Common myeloid progenitor, CD34-positive (primary cell): ENCODE measurements at regions not wholly inside any gene's neighbourhood (a gene's known extent, or its start where the extent isn't known, plus 50 kb on each side); places are given as distances from the start of the nearest gene placed in this dataset.

Source experiments
- CTCF ChIA-PET: fragments of 350-600 bp; sonication (Branson Sonifier 250); formaldehyde crosslinking; loops from one replicate; lab custom pipeline; 2021; ENCODE audit warnings: antibody characterized with exemption; lab: Charles Lee
- POLR2A ChIA-PET: fragments of 350-600 bp; sonication (Branson Sonifier 250); formaldehyde crosslinking; loops from one replicate; lab custom pipeline; 2021; ENCODE audit warnings: antibody characterized with exemption; lab: Charles Lee
- DNase-seq, 3 donors: peaks; one replicate each; pipeline versions ENCODE4 v3.0.0 to v3.0.0-alpha.2; 2013
- H3K27ac ChIP-seq, 2 experiments: 1 replicate in 1 of 2; 2 replicates in 1 of 2; pipeline ENCODE4 v1.7.0; 2013; ENCODE audit warnings: inconsistent platforms in 2 of 2, low read length in 2 of 2, mild to moderate bottlenecking in 2 of 2, low read depth in 1 of 2, moderate library complexity in 1 of 2; ENCODE audit not compliant: severe bottlenecking in 2 of 2, insufficient read depth in 1 of 2, poor library complexity in 1 of 2
- H3K27me3 ChIP-seq, 5 experiments: replicated peaks in 2 of 5; 1 replicate in 3 of 5; 2 replicates in 2 of 5; pipeline versions ENCODE4 v1.6.1 to v1.7.0; 2013; ENCODE audit warnings: low read length in 4 of 5, mild to moderate bottlenecking in 2 of 5, moderate library complexity in 2 of 5, inconsistent platforms in 1 of 5; ENCODE audit not compliant: insufficient read depth in 5 of 5, control insufficient read depth in 4 of 5
- H3K36me3 ChIP-seq, 4 experiments: 1 replicate in 2 of 4; 2 replicates in 2 of 4; pipeline versions ENCODE4 v1.6.1 to v1.7.0; 2013; ENCODE audit warnings: low read length in 3 of 4, control low read depth in 1 of 4, mild to moderate bottlenecking in 1 of 4; ENCODE audit not compliant: control insufficient read depth in 4 of 4, insufficient read depth in 4 of 4
- H3K4me1 ChIP-seq, 4 experiments: 1 replicate in 3 of 4; 2 replicates in 1 of 4; pipeline versions ENCODE4 v1.6.1 to v1.7.1; 2013; ENCODE audit warnings: low read length in 3 of 4, mild to moderate bottlenecking in 3 of 4, control low read depth in 1 of 4, inconsistent platforms in 1 of 4, moderate library complexity in 1 of 4; ENCODE audit not compliant: control insufficient read depth in 4 of 4, insufficient read depth in 4 of 4; ENCODE audit errors: control extremely low read depth in 1 of 4
- H3K4me3 ChIP-seq, 7 experiments: 1 replicate in 4 of 7; 2 replicates in 3 of 7; pipeline versions ENCODE4 v1.5.1 to v1.7.0; 2013; ENCODE audit warnings: mild to moderate bottlenecking in 7 of 7, low read length in 6 of 7, moderate library complexity in 6 of 7, inconsistent platforms in 2 of 7, low read depth in 2 of 7, control low read depth in 1 of 7; ENCODE audit not compliant: insufficient read depth in 4 of 7, control insufficient read depth in 1 of 7; ENCODE audit errors: extremely low read depth in 1 of 7
- H3K9me3 ChIP-seq, 5 experiments: 1 replicate in 4 of 5; 2 replicates in 1 of 5; pipeline versions ENCODE4 v1.6.1 to v1.7.1; 2013; ENCODE audit warnings: low read length in 4 of 5, mild to moderate bottlenecking in 2 of 5, inconsistent platforms in 1 of 5, low read depth in 1 of 5, moderate library complexity in 1 of 5; ENCODE audit not compliant: control insufficient read depth in 4 of 5, insufficient read depth in 2 of 5; ENCODE audit errors: control extremely low read depth in 1 of 5
- WGBS: methylation state at CpG from one replicate; pipeline ENCODE4 v1.1.5; 2013; ENCODE audit not compliant: insufficient coverage; 5-methylcytosine and 5-hydroxymethylcytosine counted together

GRCh38 chr6:121020656-121021055 is 313.6 kb downstream of the TBC1D32 start:
- H3K27ac ChIP-seq: no peak overlapping the region
- H3K4me3 ChIP-seq: no peak overlapping the region
- no peaks in the 10 kb centered on the region for H3K27me3 ChIP-seq
- ChIA-PET CTCF (no interaction called here), POLR2A (no interaction called here)
- DNase-seq: no peak
- no peaks in the 10 kb centered on the region for H3K4me1 ChIP-seq
- H3K9me3 ChIP-seq: no peaks in the 10 kb centered on the region
- H3K36me3 ChIP-seq: no peaks in the 10 kb centered on the region

GRCh38 chr6:121008553-121008952 is 325.7 kb downstream of the TBC1D32 start:
- Histone ChIP-seq H3K4me3 (no peak overlapping the region), H3K9me3 (peaks cover 0 to 2% (median 0%) of the 10 kb centered on the region in 5 experiments), H3K4me1 (no peaks in the 10 kb centered on the region), H3K36me3 (no peaks in the 10 kb centered on the region), H3K27me3 (no peaks in the 10 kb centered on the region), H3K27ac (no peak overlapping the region)
- CTCF ChIA-PET: no interaction called here
- POLR2A ChIA-PET: no interaction called here
- no peak for DNase-seq

GRCh38 chr6:121006024-121006423 is 328.3 kb downstream of the TBC1D32 start:
- no CpG with 5 or more reads among the region's 2 CpGs for WGBS
- Histone ChIP-seq H3K27ac (no peak overlapping the region), H3K4me1 (no peaks in the 10 kb centered on the region), H3K36me3 (no peaks in the 10 kb centered on the region), H3K4me3 (no peak overlapping the region), H3K9me3 (peaks cover 0 to 3% (median 1%) of the 10 kb centered on the region in 5 experiments), H3K27me3 (no peaks in the 10 kb centered on the region)
- DNase-seq: no peak
- ChIA-PET POLR2A (no interaction called here), CTCF (no interaction called here)

- H3K4me1 ChIP-seq: peaks cover 0 to 11% (median 4%) of the 10 kb centered on the region in 4 experiments
- no peaks in the 10 kb centered on the region for H3K27me3 ChIP-seq
- no peak overlapping the region for H3K27ac ChIP-seq
- no peaks in the 10 kb centered on the region for H3K36me3 ChIP-seq
- WGBS: no CpG with 5 or more reads among the region's 5 CpGs
- H3K4me3 ChIP-seq: peak overlapping the region in 1 of 7 experiments; percentile 28
- DNase-seq: peak in 1 of 3 donors; percentile 4
- ChIA-PET CTCF (no interaction called here), POLR2A (no interaction called here)
- H3K9me3 ChIP-seq: peaks cover 0 to 3% (median 1%) of the 10 kb centered on the region in 5 experiments
Observed at GRCh38 chr6:121000381-121000780, 333.9 kb downstream of the TBC1D32 start.

GRCh38 chr6:120996340-120996739 is 337.9 kb downstream of the TBC1D32 start:
- POLR2A ChIA-PET: interaction anchor here (0.6 kb wide), 1 partner anchor 608 kb away, joined by 3 read pairs; no protein-coding TSS in a partner anchor
- peaks cover 0 to 11% (median 4%) of the 10 kb centered on the region in 4 experiments for H3K4me1 ChIP-seq
- H3K9me3 ChIP-seq: no peaks in the 10 kb centered on the region
- H3K4me3 ChIP-seq: no peak overlapping the region
- no peaks in the 10 kb centered on the region for H3K27me3 ChIP-seq
- DNase-seq: no peak
- CTCF ChIA-PET: no interaction called here
- no peak overlapping the region for H3K27ac ChIP-seq
- no peaks in the 10 kb centered on the region for H3K36me3 ChIP-seq
- 83% methylated on average over 2 of the region's 5 CpGs for WGBS

- 96% methylated on average over 3 of the region's 4 CpGs for WGBS
Observed at GRCh38 chr6:120994573-120994967, 339.7 kb downstream of the TBC1D32 start.

GRCh38 chr6:120993929-120994572 is 340.2 kb downstream of the TBC1D32 start:
- Histone ChIP-seq H3K9me3 (no peaks in the 10 kb centered on the region), H3K27ac (no peak overlapping the region), H3K4me3 (no peak overlapping the region), H3K36me3 (no peaks in the 10 kb centered on the region), H3K4me1 (peaks cover 0 to 3% (median 0%) of the 10 kb centered on the region in 4 experiments), H3K27me3 (no peaks in the 10 kb centered on the region)
- POLR2A ChIA-PET: no interaction called here
- CTCF ChIA-PET: no interaction called here
- no CpG with 5 or more reads among the region's 2 CpGs for WGBS
- no peak for DNase-seq

More at GRCh38 chr6:120994573-120994967, 339.7 kb downstream of the TBC1D32 start:
- no peaks in the 10 kb centered on the region for H3K27me3 ChIP-seq
- POLR2A ChIA-PET: no interaction called here
- no peaks in the 10 kb centered on the region for H3K36me3 ChIP-seq
- CTCF ChIA-PET: no interaction called here
- no peak for DNase-seq
- no peaks in the 10 kb centered on the region for H3K9me3 ChIP-seq
- H3K27ac ChIP-seq: no peak overlapping the region
- peaks cover 0 to 3% (median 0%) of the 10 kb centered on the region in 4 experiments for H3K4me1 ChIP-seq
- H3K4me3 ChIP-seq: no peak overlapping the region
